GM12872 (cell line): ENCODE measurements at regions not wholly inside any gene's neighbourhood (a gene's known extent, or its start where the extent isn't known, plus 50 kb on each side); places are given as distances from the start of the nearest gene placed in this dataset.

Experiments used
- CTCF ChIP-seq: IDR thresholded peaks from 3 replicates; pipeline ENCODE4 v1.5.1; 2011; ENCODE audit warnings: low read depth, mild to moderate bottlenecking, low read length, moderate library complexity; ENCODE audit not compliant: insufficient read depth

GRCh38 chr11:13126430-13126829, 117.3 kb downstream of the RASSF10 start:
- no peak for TF ChIP-seq CTCF

- no peak for TF ChIP-seq CTCF
These were observed 118.0 kb downstream of the RASSF10 start for GRCh38 chr11:13127161-13127560.

- TF ChIP-seq CTCF, result no peak
These were observed 119.2 kb downstream of the RASSF10 start for GRCh38 chr11:13128354-13128753.

- TF ChIP-seq CTCF, result no peak
These were observed 125.0 kb downstream of the RASSF10 start for GRCh38 chr11:13134066-13134465.

- no peak for TF ChIP-seq CTCF
These were observed 125.8 kb downstream of the RASSF10 start for GRCh38 chr11:13134886-13135285.

- TF ChIP-seq CTCF, result no peak
These were observed 126.5 kb downstream of the RASSF10 start for GRCh38 chr11:13135385-13136271.

GRCh38 chr11:13136272-13136596, 127.1 kb downstream of the RASSF10 start:
- TF ChIP-seq CTCF, result no peak
